Breast epithelium (tissue), 3 donors: ENCODE measurements at regions not wholly inside any gene's neighbourhood (a gene's known extent, or its start where the extent isn't known, plus 50 kb on each side); places are given as distances from the start of the nearest gene placed in this dataset.

ENCODE experiments used
- CTCF ChIP-seq, 3 donors: fragments of 450-650 bp; IDR thresholded peaks; one replicate each; pipeline ENCODE4 v1.5.1; 2016 to 2017; ENCODE audit warnings: antibody characterized with exemption in 3 of 3, mild to moderate bottlenecking in 3 of 3, moderate library complexity in 3 of 3
- POLR2A ChIP-seq: fragments of 450-650 bp; IDR thresholded peaks from one replicate; pipeline ENCODE4 v1.6.1; 2016; ENCODE audit warnings: antibody characterized with exemption, mild to moderate bottlenecking, moderate library complexity

GRCh38 chr20:60480950-60481742, 522.9 kb downstream of the CDH26 start:
- TF ChIP-seq CTCF (IDR thresholded peaks at IDR 0.05) (no peak), POLR2A (no peak)
